COLO668 (cell line): ENCODE measurements at regions not wholly inside any gene's neighbourhood (a gene's known extent, or its start where the extent isn't known, plus 50 kb on each side); places are given as distances from the start of the nearest gene placed in this dataset.

ENCODE experiments used
- DNase-seq: peaks from one replicate; lab custom pipeline; 2025; ENCODE audit not compliant: unreplicated experiment; lab: John Stamatoyannopoulos, UW

DNA sequence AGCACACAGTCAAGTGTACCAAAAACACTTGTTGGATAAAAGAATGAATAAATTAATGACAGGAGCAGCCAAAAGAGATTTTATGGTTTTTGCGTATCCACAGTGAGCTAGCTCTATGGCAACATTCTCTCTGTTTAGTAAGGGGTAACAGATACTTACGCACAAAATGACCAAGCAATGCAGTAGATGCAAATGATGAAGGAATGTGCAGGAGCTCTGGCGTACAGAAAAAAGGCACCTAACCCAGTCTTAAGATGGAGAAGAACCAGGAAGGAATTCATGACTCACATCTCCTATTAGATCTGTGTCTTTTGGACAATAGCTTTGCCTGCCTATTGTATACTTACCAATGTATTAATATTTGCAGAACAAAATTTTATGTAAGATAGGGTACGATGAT is 191.9 kb upstream of the PREP start:
- DNase-seq, result no peak

DNA sequence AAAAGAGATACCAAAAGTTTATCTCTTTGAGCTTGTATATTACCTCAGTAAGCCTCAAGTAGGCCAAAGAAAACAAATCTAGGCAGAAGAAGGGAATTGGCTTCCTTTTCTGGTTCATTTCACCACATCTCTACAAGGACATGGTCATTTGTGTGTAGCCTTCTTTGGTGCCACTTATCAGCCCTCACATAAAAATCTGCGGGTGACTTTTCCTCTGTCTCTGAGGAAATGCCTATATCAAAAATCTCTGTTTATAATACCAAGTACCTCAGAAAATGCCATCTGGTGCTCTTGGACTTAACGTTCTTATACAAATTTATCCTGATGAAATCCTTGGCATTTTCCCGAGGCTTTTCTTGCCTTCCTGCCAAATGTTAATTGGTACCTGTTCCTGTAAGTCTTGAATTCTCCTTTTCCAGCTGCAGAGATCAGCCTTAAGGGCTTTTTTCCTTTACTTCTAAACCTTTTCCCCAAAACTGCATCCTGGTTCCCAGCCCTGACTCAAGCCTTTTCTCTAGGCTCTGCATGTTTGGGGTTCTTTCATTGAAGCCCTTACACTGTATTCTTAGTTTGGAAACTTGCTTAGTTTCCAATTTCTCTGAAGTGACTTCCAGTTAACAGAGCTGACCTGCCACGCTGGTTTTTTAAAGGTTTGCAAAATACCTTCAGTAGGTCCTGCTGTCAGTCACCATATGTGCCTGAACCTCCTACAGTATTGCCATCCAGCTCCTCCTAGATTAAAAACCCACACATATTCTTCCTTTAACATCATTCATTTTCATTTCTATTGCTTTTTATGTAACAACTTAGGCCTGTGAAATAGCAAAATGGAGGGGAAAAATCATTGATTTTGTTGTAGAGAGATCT is 191.2 kb upstream of the PREP start:
- no peak for DNase-seq

DNA sequence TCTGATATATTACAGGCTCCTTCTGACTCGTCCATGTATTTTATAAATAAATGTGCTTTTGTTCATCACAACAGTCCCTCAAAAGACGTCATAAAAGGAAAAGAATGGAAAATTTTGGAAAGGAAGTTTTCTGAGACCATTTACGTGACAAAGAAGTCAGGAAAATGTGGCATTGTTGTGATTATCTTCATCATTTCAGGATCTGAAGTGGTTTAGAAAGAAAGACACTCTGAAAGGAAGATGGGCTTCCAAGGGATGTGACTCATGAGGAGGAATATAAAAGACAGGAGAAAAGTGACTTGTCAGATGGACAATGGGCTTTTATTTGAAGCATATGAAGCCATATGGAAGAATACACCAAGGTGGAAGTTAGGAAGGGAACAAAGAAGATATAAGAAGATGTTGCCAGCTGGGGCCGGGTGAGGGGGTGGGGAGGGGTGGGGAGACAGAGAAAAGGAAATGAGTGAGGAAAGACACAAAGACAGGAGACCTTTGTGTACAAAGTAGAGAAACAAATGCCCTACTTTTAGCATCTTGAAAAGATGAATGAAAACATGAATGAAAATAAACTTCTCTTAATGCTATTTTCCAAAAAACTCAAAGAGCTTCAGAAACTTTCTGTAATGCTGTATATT is 190.3 kb upstream of the PREP start:
- DNase-seq, result no peak

DNA sequence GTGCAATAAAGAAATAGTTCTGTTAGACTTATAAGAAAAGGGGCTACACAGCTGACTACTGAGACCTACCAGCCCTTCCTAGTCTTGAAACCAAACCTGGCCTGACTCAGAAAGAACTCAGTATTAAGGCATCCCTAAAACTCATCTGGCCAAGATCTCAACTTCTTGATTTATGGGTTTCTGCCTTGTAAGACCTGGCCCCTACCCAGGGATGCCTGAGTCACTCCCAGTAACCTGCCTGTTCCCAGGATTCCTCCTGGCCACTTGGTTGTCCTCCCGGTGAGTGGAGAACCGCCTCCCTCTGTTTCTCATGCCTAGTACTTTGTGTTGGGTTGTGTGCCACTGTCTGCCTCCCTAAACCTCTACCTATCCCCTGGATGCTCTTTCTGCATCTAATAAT is 189.4 kb upstream of the PREP start:
- DNase-seq, result no peak

DNA sequence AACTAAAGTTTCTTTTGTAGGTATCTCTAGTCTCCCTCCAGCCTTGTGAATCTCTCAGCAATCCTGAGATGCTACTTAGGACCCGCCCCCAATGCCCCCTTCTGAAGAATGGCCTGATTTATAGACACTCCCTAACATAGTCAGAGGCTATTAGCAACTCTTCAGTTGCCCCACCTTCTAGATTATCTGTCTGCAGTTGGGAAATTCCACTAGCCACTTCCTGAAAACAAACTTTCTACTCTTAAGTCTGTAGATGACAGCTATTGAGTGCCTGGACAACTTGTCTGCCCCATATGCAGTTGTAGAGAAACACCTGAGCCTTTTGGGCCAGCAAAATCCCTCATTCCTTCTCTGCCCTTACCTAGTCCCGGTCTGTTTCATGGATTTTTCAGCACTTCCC is 188.2 kb upstream of the PREP start:
- no peak for DNase-seq

DNA sequence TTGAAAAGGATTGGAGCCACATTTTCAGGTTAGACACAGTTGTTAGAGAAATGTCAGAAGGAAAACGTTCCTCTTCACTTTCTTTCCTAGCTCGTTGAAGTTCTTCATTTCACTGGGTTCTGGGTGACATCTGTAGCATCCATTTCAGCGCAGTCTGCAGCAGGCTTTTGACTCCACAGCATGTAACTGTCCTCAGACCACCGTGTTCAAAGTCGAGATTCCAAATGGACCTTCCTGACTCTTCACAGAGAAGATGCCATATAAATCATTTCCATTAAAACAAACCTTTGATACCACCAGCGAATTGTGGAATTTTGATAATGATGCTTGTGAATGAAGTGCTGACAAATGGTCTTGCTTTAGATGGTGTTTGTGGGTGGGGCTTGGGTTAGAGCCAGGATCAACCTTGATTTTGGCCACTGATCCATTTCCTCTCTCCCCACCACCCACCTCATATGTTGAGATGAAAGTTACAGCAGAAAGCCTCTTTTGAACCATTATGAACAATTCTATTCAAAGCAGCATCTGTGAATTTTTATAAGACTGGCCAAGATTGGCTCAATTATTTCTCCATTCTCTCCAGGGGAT is 185.3 kb upstream of the PREP start:
- DNase-seq, result no peak

DNA sequence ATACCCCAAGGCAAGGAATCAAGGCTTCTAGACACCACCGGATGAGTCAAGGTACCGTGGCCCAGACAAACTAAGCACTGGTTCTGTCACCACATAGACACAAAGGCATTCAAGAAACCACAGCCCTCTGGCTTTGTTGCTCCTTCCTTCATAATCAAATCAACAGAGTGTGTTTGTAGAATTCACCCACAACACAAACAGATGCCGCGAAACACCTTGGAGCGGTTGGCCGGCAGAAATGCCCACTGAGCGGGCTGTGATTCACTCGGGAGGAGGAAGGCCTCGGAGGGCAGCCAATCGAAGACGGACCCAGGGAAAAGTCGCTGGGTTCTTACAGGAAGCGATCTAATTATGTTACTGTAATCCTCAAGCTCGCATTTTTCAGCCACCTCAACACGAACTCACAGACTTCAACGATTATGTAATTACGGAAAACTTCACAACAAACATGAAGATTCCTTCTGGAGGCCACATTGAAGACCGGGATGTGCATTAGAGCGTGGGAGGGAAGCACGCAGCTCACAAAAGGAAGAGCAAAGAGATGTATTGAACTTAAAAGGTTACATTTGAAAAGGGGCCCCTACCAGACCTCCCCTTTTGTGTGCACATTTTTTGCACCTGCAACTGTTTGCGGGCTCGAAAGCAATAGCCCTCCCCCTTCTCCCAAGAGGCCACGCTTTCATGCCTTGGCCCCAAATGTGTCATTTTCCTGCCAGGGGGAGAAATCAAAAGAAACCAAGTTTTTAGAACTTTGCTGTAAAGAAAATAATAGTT is 184.7 kb upstream of the PREP start:
- DNase-seq, result no peak

DNA sequence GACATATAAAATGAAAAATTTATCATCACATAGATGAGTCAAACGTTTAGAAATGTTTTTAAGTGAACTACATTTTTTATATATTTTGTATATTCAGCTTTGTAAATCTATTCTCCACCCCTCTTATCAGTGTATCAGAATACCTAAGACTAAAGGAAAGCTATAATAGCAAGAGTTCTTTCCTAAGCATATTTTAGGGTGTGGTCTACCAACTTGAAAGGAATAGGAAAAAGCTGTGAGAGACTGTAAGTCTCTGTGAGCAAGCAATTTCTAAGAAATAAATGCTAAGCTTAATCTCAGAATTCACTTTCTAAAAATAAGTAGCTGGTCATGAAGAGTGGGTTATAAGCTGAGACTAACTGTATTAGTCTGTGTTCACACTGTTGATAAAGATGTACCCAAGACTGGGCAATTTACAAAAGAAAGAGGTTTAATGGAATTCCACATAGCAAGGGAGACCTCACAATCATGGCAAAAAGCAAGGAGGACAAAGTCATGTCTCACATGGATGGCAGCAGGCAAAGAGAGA is 175.4 kb upstream of the PREP start:
- DNase-seq, result no peak

DNA sequence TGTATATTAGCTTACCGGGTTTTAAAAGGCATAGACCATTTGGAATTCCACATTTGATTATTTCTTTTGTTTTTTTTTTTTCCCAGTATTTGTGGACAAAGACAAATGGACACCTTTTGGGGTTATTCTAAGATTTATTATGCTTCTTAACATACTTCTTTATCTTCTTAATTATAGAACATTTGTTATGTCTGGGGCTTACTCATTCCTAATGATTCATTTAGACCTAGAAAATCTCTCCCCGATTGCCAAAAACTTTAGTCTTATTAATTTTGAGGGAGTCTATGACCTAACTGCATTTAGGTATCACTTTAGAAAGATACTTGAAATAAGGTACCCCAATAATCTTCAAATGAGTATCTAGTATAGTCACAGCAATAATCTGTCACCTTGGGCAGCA is 170.7 kb upstream of the PREP start:
- no peak for DNase-seq

DNA sequence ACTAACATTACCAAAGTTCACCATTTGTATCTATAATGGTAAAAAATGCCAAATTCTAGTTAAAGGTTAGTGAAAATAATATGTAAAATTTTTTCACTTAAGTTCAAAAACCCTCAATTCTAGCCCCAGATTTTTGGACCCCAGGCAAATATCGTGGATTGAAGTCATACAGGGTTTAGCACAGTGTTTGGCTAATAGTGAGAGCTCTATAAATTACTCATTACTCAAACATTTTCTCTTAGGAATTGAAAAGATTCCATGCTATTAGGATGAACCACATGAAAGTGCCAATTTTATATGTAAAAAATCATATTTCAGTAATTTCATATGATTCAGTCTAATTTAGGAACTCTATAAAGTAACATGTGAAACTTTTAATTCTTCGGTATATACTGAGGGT is 170.3 kb upstream of the PREP start:
- DNase-seq, result no peak

DNA sequence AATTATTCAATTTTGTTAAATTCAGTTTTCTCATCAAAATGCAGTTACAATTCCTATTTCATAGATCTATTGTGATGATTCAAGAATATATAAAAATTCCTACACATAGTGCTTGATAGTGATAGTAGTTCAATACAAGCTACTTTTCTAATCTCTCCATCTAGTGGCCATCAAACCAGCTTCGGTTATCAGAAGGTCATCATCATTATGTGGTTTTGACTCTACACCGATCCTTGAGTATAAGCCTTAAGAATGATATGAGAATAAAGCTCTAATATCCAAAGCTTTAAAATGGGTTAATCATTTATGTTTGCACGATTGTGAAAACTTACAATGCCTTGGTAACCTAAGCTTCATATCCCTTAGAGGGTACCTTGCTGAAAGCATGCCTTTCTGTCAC is 167.5 kb upstream of the PREP start:
- DNase-seq, result no peak

DNA sequence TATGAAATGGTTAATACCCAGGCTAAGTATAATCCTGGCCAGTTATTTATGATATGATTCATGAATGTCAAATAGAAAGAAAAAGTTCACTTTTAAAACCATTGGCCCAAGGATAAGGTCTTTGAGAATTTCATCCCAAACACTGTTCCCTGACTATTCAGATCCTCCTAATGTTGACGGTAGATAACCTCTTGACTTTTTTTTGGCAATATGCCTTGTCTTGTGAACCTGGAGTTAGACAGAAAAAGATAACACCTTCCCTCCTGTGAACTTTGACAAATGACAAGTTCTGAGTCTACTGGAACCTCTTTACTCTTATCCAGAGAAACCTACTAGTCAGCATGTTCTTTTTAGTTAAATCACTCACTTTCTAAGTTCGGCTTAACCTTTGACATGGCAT is 166.8 kb upstream of the PREP start:
- no peak for DNase-seq

DNA sequence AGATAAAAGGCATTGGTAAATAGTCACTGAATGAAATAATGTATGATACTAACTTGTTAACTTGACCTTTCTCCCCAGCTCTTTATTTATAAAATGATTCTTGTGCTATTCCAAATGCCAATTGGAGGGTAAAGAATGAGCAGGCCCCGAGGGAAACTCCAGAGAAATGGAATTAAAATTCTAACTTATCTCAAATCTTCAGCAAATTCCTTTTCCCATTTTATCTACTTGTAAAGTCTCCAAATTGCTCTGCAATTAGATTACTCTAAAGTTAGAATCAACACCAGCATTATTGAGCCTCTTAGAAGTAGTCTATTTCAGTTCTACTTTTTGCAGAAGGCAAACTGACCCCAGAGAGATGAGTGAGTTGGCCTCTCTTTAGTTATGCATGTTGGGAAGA is 165.9 kb upstream of the PREP start:
- DNase-seq, result no peak

DNA sequence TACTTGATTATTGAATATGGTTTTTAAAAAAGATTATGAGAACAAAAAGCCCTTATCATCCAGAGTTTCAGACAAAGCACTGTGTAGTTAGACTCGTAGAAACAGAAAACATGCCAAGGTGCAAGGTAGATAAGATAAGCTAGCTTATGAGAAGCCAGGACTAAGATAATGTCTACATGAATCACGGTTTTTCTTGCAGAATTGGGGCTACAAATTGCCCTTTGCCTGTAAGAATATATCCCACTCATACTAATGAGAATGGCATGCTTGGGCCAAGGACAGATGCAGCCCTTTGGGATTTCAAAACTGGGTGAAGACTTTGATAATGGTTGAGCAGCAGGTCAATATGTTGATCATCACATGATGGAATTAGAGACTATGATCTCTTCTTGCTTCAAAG is 165.3 kb upstream of the PREP start:
- DNase-seq, result no peak

DNA sequence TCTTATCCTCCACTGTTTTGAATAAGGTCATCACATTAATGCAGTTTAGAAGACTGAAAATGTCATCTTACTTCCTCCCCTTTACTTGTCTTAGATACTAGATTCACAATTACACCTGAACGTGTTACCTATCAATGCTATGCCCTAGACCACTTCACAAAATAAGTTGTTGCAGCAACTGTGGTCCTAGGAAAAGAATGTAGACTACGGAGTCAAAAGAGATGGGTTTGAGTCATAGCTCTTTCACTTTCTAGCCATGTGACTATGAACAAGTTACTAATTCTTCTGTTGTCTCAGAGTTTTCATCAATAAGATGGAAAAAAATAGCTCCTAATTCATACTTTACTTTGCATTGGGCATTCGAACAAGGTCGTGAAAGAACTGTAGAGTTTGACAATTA is 164.3 kb upstream of the PREP start:
- no peak for DNase-seq

DNA sequence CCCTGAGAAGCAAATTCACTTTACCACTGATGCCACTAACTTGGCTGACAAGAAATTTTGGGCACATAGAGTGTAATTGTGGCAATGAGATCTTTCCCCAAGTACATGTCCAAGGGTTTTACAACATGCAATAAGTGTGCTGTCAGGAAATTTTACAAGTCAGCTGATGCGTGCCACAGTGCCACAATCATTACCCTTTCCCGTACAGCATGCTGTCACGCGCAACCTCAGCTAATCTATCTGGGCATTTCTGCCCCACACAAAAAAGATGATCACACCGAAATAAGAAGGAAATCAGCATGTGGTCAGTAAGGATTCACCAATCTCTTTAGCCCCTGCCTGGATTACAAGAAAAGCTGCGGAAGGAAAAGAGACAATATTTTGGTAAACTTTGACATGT is 163.6 kb upstream of the PREP start:
- no peak for DNase-seq

DNA sequence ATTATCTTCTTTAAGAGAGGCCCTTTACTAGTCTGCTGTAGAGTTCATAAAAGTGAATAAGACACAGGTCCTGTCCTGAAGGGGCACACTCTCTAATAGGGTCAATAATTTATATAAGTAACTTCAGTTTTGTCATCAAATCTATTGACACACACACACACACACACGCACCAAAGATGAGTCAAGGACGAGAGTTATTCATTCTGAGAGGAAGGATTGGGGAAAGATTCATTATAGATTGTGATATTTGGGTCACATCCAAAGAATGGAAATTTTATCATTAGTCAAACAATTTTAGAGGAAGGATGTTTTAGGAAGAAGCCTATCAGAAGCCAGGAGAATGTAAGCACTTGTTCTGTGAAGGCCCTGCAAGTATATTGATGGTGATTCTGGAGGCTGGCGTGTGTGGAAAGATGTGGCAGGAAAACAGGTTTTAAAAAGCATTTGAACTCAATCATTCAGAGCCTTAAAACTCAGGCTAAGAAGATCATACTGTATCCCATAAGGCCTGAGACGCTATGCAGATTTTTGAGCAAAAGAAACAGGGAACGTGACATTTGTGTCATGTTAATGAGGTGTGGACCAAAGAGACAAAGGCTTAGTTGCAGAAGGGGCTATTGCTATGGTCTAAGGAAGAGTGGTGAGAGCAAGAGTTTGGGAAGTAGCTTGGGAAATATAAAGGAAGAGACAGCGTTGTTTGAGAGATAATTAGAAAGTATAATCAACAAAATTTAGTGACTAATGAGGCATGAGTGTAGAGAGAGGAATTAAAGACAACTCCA is 161.4 kb upstream of the PREP start:
- no peak for DNase-seq

DNA sequence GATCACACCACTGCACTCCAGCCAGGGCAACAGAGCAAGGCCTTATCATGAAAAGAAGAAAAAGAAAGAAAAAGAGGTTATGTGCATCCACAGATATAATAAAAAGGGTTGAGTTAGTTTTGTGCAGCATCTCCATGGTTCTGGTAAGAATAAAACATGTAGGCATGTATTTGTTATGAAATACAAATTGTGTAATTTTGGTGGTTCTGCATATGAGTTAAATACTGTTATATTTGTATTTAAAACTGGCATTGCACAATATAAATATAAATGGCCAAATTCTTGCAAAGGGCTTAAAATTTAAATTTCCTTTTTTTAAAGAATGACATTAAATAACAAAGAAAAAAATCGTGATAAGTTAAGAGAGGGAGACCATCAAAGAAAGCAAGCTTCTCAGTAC is 159.1 kb upstream of the PREP start:
- DNase-seq, result no peak

DNA sequence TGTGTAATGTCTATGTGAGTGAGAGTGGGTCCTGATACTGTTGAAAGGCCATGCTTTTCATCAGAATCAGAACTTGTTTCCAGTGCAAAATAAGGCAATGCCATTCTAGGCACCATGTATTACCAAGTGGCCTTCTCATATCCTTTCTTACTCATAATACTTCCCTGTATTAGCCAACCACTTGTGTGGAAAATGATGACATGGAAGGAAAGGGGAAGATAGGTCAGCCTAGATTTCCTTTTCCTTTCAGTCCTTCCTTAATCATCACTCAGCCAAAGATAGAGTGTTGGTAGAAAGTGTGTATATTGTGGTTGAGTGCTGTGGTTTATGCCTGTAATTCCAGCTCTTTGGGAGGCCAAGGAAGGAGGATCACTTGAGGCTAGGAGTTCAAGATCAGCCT is 158.6 kb upstream of the PREP start:
- DNase-seq, result no peak

DNA sequence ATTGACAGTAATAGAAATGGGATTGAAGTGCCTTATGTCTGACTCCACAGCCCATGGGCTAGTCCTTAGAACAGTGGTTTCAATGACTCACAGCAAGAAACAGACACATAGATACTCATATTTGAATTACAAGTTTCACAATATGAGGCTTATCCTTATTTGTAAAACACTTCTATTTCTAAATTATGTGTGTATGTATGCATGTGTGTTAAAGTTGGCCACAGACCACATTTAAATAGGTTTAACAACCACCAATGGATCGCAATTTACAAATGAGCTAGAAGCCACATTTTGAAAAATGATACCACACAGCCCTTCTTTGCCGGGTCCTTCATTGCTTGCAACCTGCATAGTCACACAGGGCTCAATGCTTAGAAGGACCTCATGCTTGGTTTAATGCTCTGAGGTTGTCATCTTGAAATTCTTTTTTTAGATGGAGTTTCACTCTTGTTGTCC is 157.8 kb upstream of the PREP start:
- no peak for DNase-seq

DNA sequence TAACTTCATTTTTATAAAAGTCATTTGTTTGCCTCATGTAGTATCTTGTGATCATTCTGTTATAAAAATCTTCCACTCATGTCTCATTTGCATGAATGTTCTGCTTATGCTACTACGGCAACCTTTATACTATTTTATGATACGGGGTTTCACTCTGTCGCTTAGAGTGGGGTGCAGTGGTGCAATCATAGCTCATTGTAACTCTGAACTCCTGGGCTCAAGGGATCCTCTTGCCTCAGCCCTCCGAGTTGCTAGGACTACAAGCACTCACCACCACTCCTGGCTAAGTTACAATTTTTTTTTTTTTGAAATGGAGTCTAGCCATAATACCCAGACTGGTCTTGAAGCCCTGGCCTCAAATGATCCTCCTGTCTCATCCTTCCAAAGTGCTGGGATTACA is 154.4 kb upstream of the PREP start:
- no peak for DNase-seq
